ENCODE measurements at regions not wholly inside any gene's neighbourhood (a gene's known extent, or its start where the extent isn't known, plus 50 kb on each side); places are given as distances from the start of the nearest gene placed in this dataset.

DNA sequence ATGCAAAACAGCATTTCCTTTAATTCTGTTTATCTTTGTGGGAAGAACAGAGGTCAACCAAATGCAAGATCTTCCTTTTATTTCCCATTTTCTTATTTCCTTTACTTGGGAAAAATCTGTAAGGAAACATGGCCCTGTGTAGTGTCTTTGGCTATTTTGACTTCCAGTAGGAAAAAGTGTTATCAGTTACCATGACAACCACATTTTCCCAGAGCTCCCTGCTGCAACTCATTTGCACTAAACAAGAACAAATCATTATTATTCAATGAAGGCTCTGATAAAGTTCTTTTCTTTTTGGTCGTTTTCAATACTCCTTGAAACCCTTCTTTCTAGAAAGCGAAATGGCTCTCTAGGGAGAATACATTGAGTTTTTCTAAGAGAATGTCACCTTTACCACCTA is 117.2 kb upstream of the DDX53 start:
- no peaks in the 10 kb centered on the region for H3K36me3 ChIP-seq
- intact Hi-C loops (cut with DNase I; ENCODE audit: low total_unique reads) = no loop called here
- H3K27me3 ChIP-seq = peaks cover 0 to 9% of the 10 kb centered on the region in 2 donors
- H3K4me1 ChIP-seq = no peaks in the 10 kb centered on the region
- no peaks in the 10 kb centered on the region for H3K9me3 ChIP-seq
- no peak for DNase-seq (ENCODE audit: low spot score in 2 of 2)
- no peak overlapping the region for H3K27ac ChIP-seq
- no peak overlapping the region for H3K4me3 ChIP-seq
- TF ChIP-seq POLR2A (IDR thresholded peaks at IDR 0.05) (no peak), POLR2AphosphoS5 (IDR thresholded peaks at IDR 0.05) (no peak)
- TF ChIP-seq, protein P1, sequence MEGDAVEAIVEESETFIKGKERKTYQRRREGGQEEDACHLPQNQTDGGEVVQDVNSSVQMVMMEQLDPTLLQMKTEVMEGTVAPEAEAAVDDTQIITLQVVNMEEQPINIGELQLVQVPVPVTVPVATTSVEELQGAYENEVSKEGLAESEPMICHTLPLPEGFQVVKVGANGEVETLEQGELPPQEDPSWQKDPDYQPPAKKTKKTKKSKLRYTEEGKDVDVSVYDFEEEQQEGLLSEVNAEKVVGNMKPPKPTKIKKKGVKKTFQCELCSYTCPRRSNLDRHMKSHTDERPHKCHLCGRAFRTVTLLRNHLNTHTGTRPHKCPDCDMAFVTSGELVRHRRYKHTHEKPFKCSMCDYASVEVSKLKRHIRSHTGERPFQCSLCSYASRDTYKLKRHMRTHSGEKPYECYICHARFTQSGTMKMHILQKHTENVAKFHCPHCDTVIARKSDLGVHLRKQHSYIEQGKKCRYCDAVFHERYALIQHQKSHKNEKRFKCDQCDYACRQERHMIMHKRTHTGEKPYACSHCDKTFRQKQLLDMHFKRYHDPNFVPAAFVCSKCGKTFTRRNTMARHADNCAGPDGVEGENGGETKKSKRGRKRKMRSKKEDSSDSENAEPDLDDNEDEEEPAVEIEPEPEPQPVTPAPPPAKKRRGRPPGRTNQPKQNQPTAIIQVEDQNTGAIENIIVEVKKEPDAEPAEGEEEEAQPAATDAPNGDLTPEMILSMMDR (IDR thresholded peaks at IDR 0.05) = no peak

DNA sequence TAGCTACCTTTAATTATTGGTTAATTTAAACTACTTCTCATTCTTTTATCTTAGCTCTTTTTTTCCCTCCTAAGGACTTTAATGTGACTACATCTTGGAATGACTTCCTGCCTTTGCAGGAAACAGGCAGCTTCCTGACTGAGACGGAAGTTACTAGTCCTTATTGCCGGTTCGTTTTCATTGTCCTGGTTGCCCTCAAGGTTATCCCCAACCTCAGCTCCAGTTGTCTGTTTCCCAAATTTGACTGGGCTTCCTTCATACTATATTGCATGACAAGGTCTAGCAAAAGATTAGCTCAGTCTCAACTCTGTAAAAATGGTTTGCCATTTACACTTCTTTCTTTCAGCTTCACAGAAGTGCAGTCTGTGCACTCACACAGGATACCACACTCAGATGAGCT is 109.9 kb upstream of the DDX53 start:
- H3K36me3 ChIP-seq = no peaks in the 10 kb centered on the region
- H3K27ac ChIP-seq = no peak overlapping the region
- no peaks in the 10 kb centered on the region for H3K9me3 ChIP-seq
- intact Hi-C loops (cut with DNase I; ENCODE audit: low total_unique reads) = no loop called here
- H3K4me3 ChIP-seq = no peak overlapping the region
- no peak for DNase-seq (ENCODE audit: low spot score in 2 of 2)
- TF ChIP-seq, protein P1 (IDR thresholded peaks at IDR 0.05) = no peak
- TF ChIP-seq POLR2A (IDR thresholded peaks at IDR 0.05) (no peak), POLR2AphosphoS5 (IDR thresholded peaks at IDR 0.05) (no peak)
- no peaks in the 10 kb centered on the region for H3K27me3 ChIP-seq
- H3K4me1 ChIP-seq = no peaks in the 10 kb centered on the region

DNA sequence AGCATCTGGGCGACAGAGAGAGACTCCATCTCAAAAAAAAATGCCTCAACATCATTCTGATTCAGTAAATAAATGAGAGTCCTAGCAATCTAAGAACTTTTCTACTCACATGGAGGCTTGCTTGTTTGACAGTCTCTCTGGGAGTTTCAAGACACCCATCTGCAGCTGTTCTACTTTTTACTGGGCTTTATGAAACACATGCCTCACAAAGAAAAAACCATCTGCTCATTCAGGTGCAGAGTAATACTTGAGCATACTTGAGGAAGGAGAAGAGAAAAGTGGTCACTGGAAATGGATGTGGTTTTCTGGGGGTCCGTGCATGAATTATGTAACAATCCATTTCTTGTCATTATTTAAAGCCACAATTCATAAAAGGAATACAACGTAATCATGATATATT is 87.1 kb upstream of the DDX53 start:
- Histone ChIP-seq H3K36me3 (no peaks in the 10 kb centered on the region), H3K9me3 (no peaks in the 10 kb centered on the region), H3K4me1 (no peaks in the 10 kb centered on the region), H3K4me3 (no peak overlapping the region), H3K27me3 (peaks cover 0 to 9% of the 10 kb centered on the region in 2 donors), H3K27ac (no peak overlapping the region)
- DNase-seq (ENCODE audit: low spot score in 2 of 2) = no peak
- intact Hi-C loops (cut with DNase I; ENCODE audit: low total_unique reads) = no loop called here
- TF ChIP-seq, protein P1 (IDR thresholded peaks at IDR 0.05) = no peak
- TF ChIP-seq POLR2AphosphoS5 (IDR thresholded peaks at IDR 0.05) (no peak), POLR2A (IDR thresholded peaks at IDR 0.05) (no peak)

DNA sequence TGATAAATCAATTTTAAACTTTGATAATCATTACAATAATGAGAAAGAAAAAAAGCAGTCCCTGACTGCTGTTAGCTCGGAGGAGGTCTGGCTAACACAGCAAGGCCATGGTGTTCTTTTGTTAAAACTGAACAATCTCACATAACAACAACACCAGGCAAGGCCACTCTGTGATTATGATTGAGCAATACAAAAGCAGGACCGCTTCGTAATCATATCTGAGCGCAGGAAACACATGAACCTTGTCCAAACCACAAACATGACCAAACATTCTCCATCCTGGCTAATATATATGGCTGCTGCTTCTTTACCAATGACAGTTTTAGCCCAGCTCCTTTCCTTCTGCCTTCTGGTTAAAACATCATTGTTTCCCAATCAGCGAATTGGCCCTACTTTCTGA is 76.8 kb upstream of the DDX53 start:
- Histone ChIP-seq H3K36me3 (no peaks in the 10 kb centered on the region), H3K27ac (no peak overlapping the region), H3K27me3 (peaks cover 0 to 9% of the 10 kb centered on the region in 2 donors), H3K4me3 (no peak overlapping the region), H3K9me3 (no peaks in the 10 kb centered on the region), H3K4me1 (no peaks in the 10 kb centered on the region)
- DNase-seq (ENCODE audit: low spot score in 2 of 2) = no peak
- TF ChIP-seq, protein P1 (IDR thresholded peaks at IDR 0.05) = no peak
- TF ChIP-seq POLR2A (IDR thresholded peaks at IDR 0.05) (no peak), POLR2AphosphoS5 (IDR thresholded peaks at IDR 0.05) (no peak)
- intact Hi-C loops (cut with DNase I; ENCODE audit: low total_unique reads) = no loop called here

DNA sequence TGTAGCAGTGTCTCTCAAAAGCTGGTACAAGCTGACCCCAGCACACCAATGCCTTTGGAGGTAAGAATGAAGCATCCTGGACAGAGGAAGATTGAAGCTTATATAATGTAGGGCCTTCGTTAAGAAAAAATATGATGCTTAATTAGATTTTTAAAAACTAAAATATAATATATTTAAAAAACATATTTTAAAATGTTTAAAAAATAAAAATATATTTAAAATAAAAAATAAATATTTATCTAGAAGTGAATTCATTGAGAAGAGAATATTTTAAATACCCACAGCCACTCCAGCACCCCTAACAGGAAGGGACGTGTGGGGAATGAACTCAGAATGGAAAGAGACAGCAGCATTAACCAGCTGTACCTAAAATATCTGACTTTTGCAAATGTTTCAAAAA is 65.1 kb upstream of the DDX53 start:
- intact Hi-C loops (cut with DNase I; ENCODE audit: low total_unique reads) = no loop called here

More for the DNA sequence above, 65.1 kb upstream of the DDX53 start:
- no peak overlapping the region for H3K27ac ChIP-seq
- H3K4me1 ChIP-seq = no peaks in the 10 kb centered on the region
- no peak for TF ChIP-seq POLR2A (IDR thresholded peaks at IDR 0.05)
- TF ChIP-seq POLR2AphosphoS5 (IDR thresholded peaks at IDR 0.05) = no peak
- TF ChIP-seq, protein P1 (IDR thresholded peaks at IDR 0.05) = no peak
- DNase-seq (ENCODE audit: low spot score in 2 of 2) = no peak
- no peaks in the 10 kb centered on the region for H3K36me3 ChIP-seq
- H3K4me3 ChIP-seq = no peak overlapping the region
- peaks cover 0 to 3% of the 10 kb centered on the region in 2 donors for H3K27me3 ChIP-seq
- no peaks in the 10 kb centered on the region for H3K9me3 ChIP-seq
